ENCODE measurements at regions not wholly inside any gene's neighbourhood (a gene's known extent, or its start where the extent isn't known, plus 50 kb on each side); places are given as distances from the start of the nearest gene placed in this dataset.

GRCh38 chr10:113341138-113341537 lies 211.7 kb upstream of the HABP2 start:
- H3K4me3 ChIP-seq: no peak overlapping the region
- no peaks in the 10 kb centered on the region; a peak in 1 of 5 replicates for H3K27me3 ChIP-seq (ENCODE audit: control insufficient read depth in 2 of 2, insufficient read depth in 2 of 2, low read length in 2 of 2)
- BruUV-seq (replicated peaks): no TSS peak
- H4K20me1 ChIP-seq (replicated peaks; ENCODE audit: control insufficient read depth, insufficient read depth, low read length): no peaks in the 10 kb centered on the region
- H3K9ac ChIP-seq (ENCODE audit: insufficient read depth in 1 of 2, low read depth in 2 of 2, low read length in 2 of 2): no peak overlapping the region
- H3K79me2 ChIP-seq (ENCODE audit: control insufficient read depth, insufficient read depth, low read length): no peaks in the 10 kb centered on the region
- ATAC-seq (no peak), DNase-seq (ENCODE audit: extremely low read depth in 1 of 4, low spot score in 3 of 4) (no peak), FAIRE-seq (no peak)
- no peak overlapping the region for H2AFZ ChIP-seq (ENCODE audit: low read depth, low read length)
- POLR2A ChIA-PET: interaction anchor here (1.0 kb wide), 1 partner anchor 20 kb away, joined by 3 read pairs; no protein-coding TSS in a partner anchor
- in situ Hi-C loops (cut with MboI) (no loop called here), intact Hi-C loops (cut with micrococcal nuclease) (no loop called here)
- no peak overlapping the region for H3K4me2 ChIP-seq (ENCODE audit: insufficient read depth, low read length)
- no peak overlapping the region for H3K27ac ChIP-seq (ENCODE audit: extremely low read depth, low read depth, low read length)
- H3K9me1 ChIP-seq (ENCODE audit: control insufficient read depth, insufficient read depth, low read length): no peaks in the 10 kb centered on the region
- H3K36me3 ChIP-seq (ENCODE audit: control insufficient read depth, insufficient read depth, low read length): no peaks in the 10 kb centered on the region
- WGBS (ENCODE audit: insufficient coverage, low coverage, missing lambda C conversion rate): 0% methylated on average over 2 of the region's 2 CpGs
- CTCF ChIA-PET (ENCODE audit: low intra/inter-chr PET ratio): no interaction called here
- H3K4me1 ChIP-seq (replicated peaks in 1 of 2; ENCODE audit: control insufficient read depth in 2 of 2, insufficient read depth in 2 of 2, low read length in 2 of 2): no peaks in the 10 kb centered on the region
- H3K9me3 ChIP-seq (replicated peaks; ENCODE audit: control insufficient read depth, insufficient read depth, low read depth, low read length): no peaks in the 10 kb centered on the region
- TF ChIP-seq TFAM (CRISPR knock-in tag; conservative IDR thresholded peaks at IDR 0.05) (no peak), ZFP1 (CRISPR knock-in tag; IDR thresholded peaks at IDR 0.05) (no peak), ZNF609 (CRISPR knock-in tag; IDR thresholded peaks at IDR 0.05; ENCODE audit: borderline replicate concordance) (no peak), RCOR1 (IDR thresholded peaks at IDR 0.05; ENCODE audit: borderline replicate concordance in 1 of 2, low read depth in 2 of 2, low read length in 2 of 2) (no peak), DIDO1 (tag; IDR thresholded peaks at IDR 0.05; ENCODE audit: low read depth) (no peak), NKRF (IDR thresholded peaks at IDR 0.05; ENCODE audit: borderline replicate concordance) (no peak), ZNF140 (CRISPR knock-in tag; IDR thresholded peaks at IDR 0.05) (no peak), ZBTB26 (CRISPR knock-in tag; IDR thresholded peaks at IDR 0.05) (no peak), PKNOX1 (IDR thresholded peaks at IDR 0.05) (no peak), ZNF165 (CRISPR knock-in tag; IDR thresholded peaks at IDR 0.05; ENCODE audit: borderline replicate concordance) (no peak), JUNB (CRISPR knock-in tag; conservative IDR thresholded peaks at IDR 0.05) (no peak), RFX1 (IDR thresholded peaks at IDR 0.05) (no peak), ETV5 (CRISPR knock-in tag; IDR thresholded peaks at IDR 0.05; ENCODE audit: low read depth) (no peak), PHF21A (IDR thresholded peaks at IDR 0.05; ENCODE audit: borderline replicate concordance, low read depth) (no peak), MCM2 (IDR thresholded peaks at IDR 0.05; ENCODE audit: low read depth) (no peak), ZZZ3 (IDR thresholded peaks at IDR 0.05) (no peak)

Measured in K562 (cell line).